KMS-11 (cell line): ENCODE measurements at regions not wholly inside any gene's neighbourhood (a gene's known extent, or its start where the extent isn't known, plus 50 kb on each side); places are given as distances from the start of the nearest gene placed in this dataset.

Experiments used
- H2AFZ ChIP-seq: fragments of 200-600 bp; sonication (generic); 2 replicates; pipeline ENCODE4 v1.6.1; 2016; ENCODE audit warnings: antibody characterized with exemption, mixed run types, low read depth
- H3K27ac ChIP-seq: fragments of 200-600 bp; sonication (generic); 2 replicates; pipeline ENCODE4 v1.6.1; 2016; ENCODE audit warnings: mild to moderate bottlenecking, mixed run types
- H3K27me3 ChIP-seq: fragments of 200-600 bp; sonication (generic); 2 replicates; pipeline ENCODE4 v1.6.1; 2017; ENCODE audit warnings: mild to moderate bottlenecking, low read depth, mixed run types, moderate library complexity; ENCODE audit not compliant: insufficient read depth
- H3K36me3 ChIP-seq: fragments of 200-600 bp; sonication (generic); 2 replicates; pipeline ENCODE4 v1.6.1; 2017; ENCODE audit warnings: mild to moderate bottlenecking, mixed run types; ENCODE audit not compliant: insufficient read depth
- H3K4me1 ChIP-seq: fragments of 200-600 bp; sonication (generic); 2 replicates; pipeline ENCODE4 v1.6.1; 2016; ENCODE audit warnings: mild to moderate bottlenecking, low read depth, mixed run types; ENCODE audit not compliant: poor library complexity, severe bottlenecking
- H3K4me2 ChIP-seq: fragments of 200-600 bp; sonication (generic); 2 replicates; pipeline ENCODE4 v1.7.0; 2016; ENCODE audit warnings: mild to moderate bottlenecking, mixed run types
- H3K4me3 ChIP-seq: fragments of 200-600 bp; sonication (generic); IDR thresholded peaks from 2 replicates; pipeline ENCODE4 v1.6.1; 2017; ENCODE audit warnings: low read depth, low read length, mixed read lengths; ENCODE audit not compliant: insufficient read depth
- H3K79me2 ChIP-seq: fragments of 200-600 bp; sonication (generic); 2 replicates; pipeline ENCODE4 v1.6.1; 2016; ENCODE audit warnings: low read depth, mixed run types; ENCODE audit not compliant: insufficient read depth
- H3K9ac ChIP-seq: fragments of 200-600 bp; sonication (generic); 2 replicates; pipeline ENCODE4 v1.6.1; 2016; ENCODE audit warnings: mild to moderate bottlenecking, mixed run types
- H4K20me1 ChIP-seq: fragments of 200-600 bp; sonication (generic); 2 replicates; pipeline ENCODE4 v1.6.1; 2016; ENCODE audit warnings: mild to moderate bottlenecking, mixed run types; ENCODE audit not compliant: insufficient read depth
- CTCF ChIP-seq: fragments of 200-600 bp; sonication (generic); conservative IDR thresholded peaks from 2 replicates; pipeline ENCODE4 v1.6.1; 2017; ENCODE audit warnings: low read depth, mild to moderate bottlenecking, antibody characterized with exemption, low read length, moderate library complexity, mixed read lengths

- Histone ChIP-seq H3K4me1 (no peaks in the 10 kb centered on the region), H3K36me3 (no peaks in the 10 kb centered on the region), H2AFZ (no peak overlapping the region), H3K27me3 (no peaks in the 10 kb centered on the region), H4K20me1 (no peaks in the 10 kb centered on the region), H3K27ac (no peak overlapping the region), H3K79me2 (no peaks in the 10 kb centered on the region), H3K4me3 (no peak overlapping the region), H3K9ac (no peak overlapping the region), H3K4me2 (no peak overlapping the region)
- TF ChIP-seq CTCF = no peak
These were observed 88.4 kb upstream of the FST start for GRCh38 chr5:53392073-53392472.

- Histone ChIP-seq H3K36me3 (no peaks in the 10 kb centered on the region), H3K79me2 (no peaks in the 10 kb centered on the region), H4K20me1 (no peaks in the 10 kb centered on the region), H3K4me3 (no peak overlapping the region), H3K27me3 (no peaks in the 10 kb centered on the region), H2AFZ (no peak overlapping the region), H3K9ac (no peak overlapping the region), H3K27ac (no peak overlapping the region), H3K4me2 (no peak overlapping the region), H3K4me1 (no peaks in the 10 kb centered on the region)
- TF ChIP-seq CTCF = no peak
These were observed 85.6 kb upstream of the FST start for GRCh38 chr5:53394808-53395207.

- Histone ChIP-seq H3K79me2 (no peaks in the 10 kb centered on the region), H3K36me3 (no peaks in the 10 kb centered on the region), H3K4me3 (no peak overlapping the region), H3K27me3 (no peaks in the 10 kb centered on the region), H3K4me2 (no peak overlapping the region), H3K27ac (no peak overlapping the region), H4K20me1 (no peaks in the 10 kb centered on the region), H3K4me1 (no peaks in the 10 kb centered on the region), H2AFZ (no peak overlapping the region), H3K9ac (no peak overlapping the region)
- no peak for TF ChIP-seq CTCF
These were observed 83.2 kb upstream of the FST start for GRCh38 chr5:53397141-53397757.

- TF ChIP-seq CTCF = no peak
- Histone ChIP-seq H3K4me2 (no peak overlapping the region), H3K4me1 (no peaks in the 10 kb centered on the region), H3K27me3 (no peaks in the 10 kb centered on the region), H4K20me1 (no peaks in the 10 kb centered on the region), H3K4me3 (no peak overlapping the region), H3K9ac (no peak overlapping the region), H2AFZ (no peak overlapping the region), H3K36me3 (no peaks in the 10 kb centered on the region), H3K79me2 (no peaks in the 10 kb centered on the region), H3K27ac (no peak overlapping the region)
These were observed 82.6 kb upstream of the FST start for GRCh38 chr5:53397845-53398244.
